ENCODE measurements at regions not wholly inside any gene's neighbourhood (a gene's known extent, or its start where the extent isn't known, plus 50 kb on each side); places are given as distances from the start of the nearest gene placed in this dataset.

DNA sequence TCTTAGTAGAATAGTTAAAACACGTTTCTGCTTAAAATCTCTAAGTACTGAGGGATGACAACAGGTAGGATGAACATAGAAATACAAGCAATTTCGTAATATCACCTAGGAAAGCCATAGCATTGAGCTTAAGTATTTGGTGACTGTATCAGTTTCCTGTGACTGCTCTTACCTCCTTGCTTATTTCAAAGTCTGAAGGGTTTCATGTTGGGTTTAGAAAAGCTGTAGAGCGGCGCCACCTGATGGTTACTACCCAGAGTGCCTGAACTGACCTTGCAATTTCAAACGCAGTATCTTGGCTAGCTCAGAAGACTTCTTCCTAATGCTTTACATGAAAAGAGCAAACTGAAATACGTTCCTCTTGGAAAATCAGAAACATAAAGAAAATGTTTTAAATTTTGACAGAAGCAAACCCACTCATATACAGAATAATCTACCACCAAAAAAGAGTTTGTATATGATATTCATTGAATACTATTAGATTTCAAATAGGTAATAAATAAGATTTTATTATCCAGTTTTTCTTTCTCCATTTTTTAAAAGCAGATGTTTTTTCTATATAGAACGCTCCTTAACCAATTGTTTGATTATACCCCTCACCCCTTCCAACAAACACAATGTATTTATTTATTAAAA is 82.3 kb upstream of the RIPOR2 start:
- POLR2A ChIA-PET, result interaction anchor here (0.6 to 8.4 kb wide), 34 partner anchors 8 to 316 kb away, joined by 3 to 172 read pairs (median 4); partner anchors contain the start of genes C6orf62 and GMNN

DNA sequence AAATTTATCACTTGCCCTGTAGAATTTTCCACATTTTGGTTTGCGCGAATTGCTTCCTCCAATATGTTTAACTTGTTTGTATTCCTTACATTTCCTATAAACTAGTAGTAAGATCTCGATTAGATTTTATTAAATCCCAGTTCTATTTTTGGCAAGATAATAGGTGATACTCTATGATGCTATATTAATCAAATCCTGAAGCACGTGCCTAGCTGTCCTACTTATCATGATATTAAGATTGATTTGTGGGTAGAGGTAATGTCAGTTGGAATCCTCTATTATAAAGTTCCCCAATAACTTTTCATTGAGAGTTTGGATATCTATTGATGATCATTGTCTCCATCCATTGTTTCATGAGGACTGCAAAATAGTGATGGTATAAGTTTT is 82.8 kb upstream of the RIPOR2 start:
- H3K9me3 Mint-ChIP-seq (ENCODE audit: unreplicated experiment), result no peaks in the 10 kb centered on the region
- intact Hi-C loops (cut with micrococcal nuclease), result loop anchor here (1.0 to 5.0 kb wide), 6 partner anchors 52 to 496 kb away; no protein-coding TSS in a partner anchor
- H3K4me3 Mint-ChIP-seq (ENCODE audit: unreplicated experiment), result no peak overlapping the region
- peak overlapping the region; percentile 62 for H3K27ac Mint-ChIP-seq (ENCODE audit: low read depth, unreplicated experiment)
- peaks cover 33% of the 10 kb centered on the region for H3K4me1 Mint-ChIP-seq (ENCODE audit: insufficient read depth, unreplicated experiment)
- DNase-seq (ENCODE audit: unreplicated experiment), result no peak
- no peaks in the 10 kb centered on the region for H3K27me3 Mint-ChIP-seq (ENCODE audit: insufficient read depth, unreplicated experiment)
- POLR2A ChIA-PET, result interaction anchor here (0.6 to 8.4 kb wide), 22 partner anchors 8 to 317 kb away, joined by 3 to 172 read pairs (median 5); partner anchors contain the start of genes C6orf62 and GMNN
- TF ChIP-seq, protein P1, sequence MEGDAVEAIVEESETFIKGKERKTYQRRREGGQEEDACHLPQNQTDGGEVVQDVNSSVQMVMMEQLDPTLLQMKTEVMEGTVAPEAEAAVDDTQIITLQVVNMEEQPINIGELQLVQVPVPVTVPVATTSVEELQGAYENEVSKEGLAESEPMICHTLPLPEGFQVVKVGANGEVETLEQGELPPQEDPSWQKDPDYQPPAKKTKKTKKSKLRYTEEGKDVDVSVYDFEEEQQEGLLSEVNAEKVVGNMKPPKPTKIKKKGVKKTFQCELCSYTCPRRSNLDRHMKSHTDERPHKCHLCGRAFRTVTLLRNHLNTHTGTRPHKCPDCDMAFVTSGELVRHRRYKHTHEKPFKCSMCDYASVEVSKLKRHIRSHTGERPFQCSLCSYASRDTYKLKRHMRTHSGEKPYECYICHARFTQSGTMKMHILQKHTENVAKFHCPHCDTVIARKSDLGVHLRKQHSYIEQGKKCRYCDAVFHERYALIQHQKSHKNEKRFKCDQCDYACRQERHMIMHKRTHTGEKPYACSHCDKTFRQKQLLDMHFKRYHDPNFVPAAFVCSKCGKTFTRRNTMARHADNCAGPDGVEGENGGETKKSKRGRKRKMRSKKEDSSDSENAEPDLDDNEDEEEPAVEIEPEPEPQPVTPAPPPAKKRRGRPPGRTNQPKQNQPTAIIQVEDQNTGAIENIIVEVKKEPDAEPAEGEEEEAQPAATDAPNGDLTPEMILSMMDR (IDR thresholded peaks at IDR 0.05; ENCODE audit: unreplicated experiment), result no peak
- H3K36me3 Mint-ChIP-seq (ENCODE audit: insufficient read depth, unreplicated experiment), result peaks cover 10% of the 10 kb centered on the region
- CTCF ChIA-PET, result interaction anchor here (0.5 to 9.0 kb wide), 29 partner anchors 9 to 1009 kb away, joined by 3 to 158 read pairs (median 5); no protein-coding TSS in a partner anchor
- no TSS peak for BruUV-seq (replicated peaks)

More for the DNA sequence above, 82.3 kb upstream of the RIPOR2 start:
- Mint-ChIP-seq H3K9me3 (ENCODE audit: unreplicated experiment) (no peaks in the 10 kb centered on the region), H3K27ac (ENCODE audit: low read depth, unreplicated experiment) (peak overlapping the region; percentile 62), H3K27me3 (ENCODE audit: insufficient read depth, unreplicated experiment) (no peaks in the 10 kb centered on the region), H3K4me1 (ENCODE audit: insufficient read depth, unreplicated experiment) (peaks cover 38% of the 10 kb centered on the region), H3K4me3 (ENCODE audit: unreplicated experiment) (peak overlapping the region; percentile 22), H3K36me3 (ENCODE audit: insufficient read depth, unreplicated experiment) (peaks cover 10% of the 10 kb centered on the region)
- CTCF ChIA-PET, result interaction anchor here (0.6 to 9.0 kb wide), 42 partner anchors 8 to 354 kb away, joined by 3 to 158 read pairs (median 4); no protein-coding TSS in a partner anchor
- peak; percentile 88 for DNase-seq (ENCODE audit: unreplicated experiment)
- TSS peak; percentile 23 for BruUV-seq (replicated peaks)
- TF ChIP-seq, protein P1 (IDR thresholded peaks at IDR 0.05; ENCODE audit: unreplicated experiment), result peak; percentile 87
- intact Hi-C loops (cut with micrococcal nuclease), result loop anchor here (1.0 to 5.0 kb wide), 7 partner anchors 52 to 496 kb away; no protein-coding TSS in a partner anchor

DNA sequence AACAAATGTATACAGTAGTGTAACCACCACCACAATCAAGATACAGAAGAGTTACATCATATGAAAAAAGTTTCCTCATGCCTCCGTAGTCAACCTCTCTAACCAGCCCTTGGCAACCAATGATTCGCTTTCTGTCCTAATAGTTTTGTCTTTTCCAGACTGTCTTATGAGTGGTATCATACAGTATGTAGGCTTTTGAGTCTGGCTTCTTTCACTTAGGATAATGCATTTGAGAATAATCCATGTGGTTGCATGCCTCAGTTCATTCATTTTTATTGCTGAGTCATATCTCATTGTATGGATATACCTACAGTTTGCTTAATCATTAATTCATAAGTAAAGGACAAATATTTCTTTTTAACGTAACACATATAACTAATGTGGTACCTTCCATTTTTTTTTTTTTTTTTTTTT is 86.4 kb upstream of the RIPOR2 start:
- Mint-ChIP-seq H3K9me3 (ENCODE audit: unreplicated experiment) (no peaks in the 10 kb centered on the region), H3K4me1 (ENCODE audit: insufficient read depth, unreplicated experiment) (peaks cover 22% of the 10 kb centered on the region), H3K4me3 (ENCODE audit: unreplicated experiment) (no peak overlapping the region), H3K27ac (ENCODE audit: low read depth, unreplicated experiment) (no peak overlapping the region), H3K36me3 (ENCODE audit: insufficient read depth, unreplicated experiment) (peaks cover 3% of the 10 kb centered on the region), H3K27me3 (ENCODE audit: insufficient read depth, unreplicated experiment) (no peaks in the 10 kb centered on the region)
- BruUV-seq (replicated peaks), result no TSS peak
- POLR2A ChIA-PET, result interaction anchor here (0.7 kb wide), 1 partner anchor 173 kb away, joined by 4 read pairs; no protein-coding TSS in a partner anchor
- intact Hi-C loops (cut with micrococcal nuclease), result no loop called here
- TF ChIP-seq, protein P1 (IDR thresholded peaks at IDR 0.05; ENCODE audit: unreplicated experiment), result no peak
- no peak for DNase-seq (ENCODE audit: unreplicated experiment)
- CTCF ChIA-PET, result interaction anchor here (0.9 to 9.0 kb wide), 2 partner anchors 166 to 195 kb away, joined by 3 to 158 read pairs; no protein-coding TSS in a partner anchor

DNA sequence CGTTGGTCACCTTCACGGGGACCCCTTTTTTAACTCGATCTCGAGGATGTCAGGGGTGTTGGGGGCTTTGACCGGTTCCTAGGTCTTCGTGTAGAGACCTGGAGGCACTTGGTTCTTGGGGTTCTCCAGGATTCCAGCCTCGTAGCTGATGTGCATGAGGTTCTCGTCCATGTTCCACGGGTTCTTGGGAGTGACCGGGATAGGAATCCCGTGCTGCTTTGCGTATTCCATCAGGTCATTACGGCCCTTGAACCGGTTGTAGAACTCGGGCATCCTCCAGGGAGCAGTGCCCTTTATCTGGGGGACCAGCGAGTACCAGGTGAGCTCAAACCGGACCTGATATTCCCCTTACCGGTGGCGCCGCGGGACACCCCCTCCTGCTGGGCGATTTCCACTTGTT is 88.0 kb upstream of the RIPOR2 start:
- TF ChIP-seq, protein P1 (IDR thresholded peaks at IDR 0.05; ENCODE audit: unreplicated experiment), result no peak
- Mint-ChIP-seq H3K36me3 (ENCODE audit: insufficient read depth, unreplicated experiment) (no peaks in the 10 kb centered on the region), H3K4me3 (ENCODE audit: unreplicated experiment) (no peak overlapping the region), H3K9me3 (ENCODE audit: unreplicated experiment) (no peaks in the 10 kb centered on the region), H3K4me1 (ENCODE audit: insufficient read depth, unreplicated experiment) (peaks cover 15% of the 10 kb centered on the region), H3K27ac (ENCODE audit: low read depth, unreplicated experiment) (peak overlapping the region; percentile 47), H3K27me3 (ENCODE audit: insufficient read depth, unreplicated experiment) (no peaks in the 10 kb centered on the region)
- intact Hi-C loops (cut with micrococcal nuclease), result no loop called here
- no TSS peak for BruUV-seq (replicated peaks)
- ChIA-PET POLR2A (no interaction called here), CTCF (interaction anchor here (0.9 to 2.5 kb wide), 2 partner anchors 161 to 167 kb away, joined by 3 to 10 read pairs; no protein-coding TSS in a partner anchor)
- no peak for DNase-seq (ENCODE audit: unreplicated experiment)
